ENCODE measurements at regions not wholly inside any gene's neighbourhood (a gene's known extent, or its start where the extent isn't known, plus 50 kb on each side); places are given as distances from the start of the nearest gene placed in this dataset.

DNA sequence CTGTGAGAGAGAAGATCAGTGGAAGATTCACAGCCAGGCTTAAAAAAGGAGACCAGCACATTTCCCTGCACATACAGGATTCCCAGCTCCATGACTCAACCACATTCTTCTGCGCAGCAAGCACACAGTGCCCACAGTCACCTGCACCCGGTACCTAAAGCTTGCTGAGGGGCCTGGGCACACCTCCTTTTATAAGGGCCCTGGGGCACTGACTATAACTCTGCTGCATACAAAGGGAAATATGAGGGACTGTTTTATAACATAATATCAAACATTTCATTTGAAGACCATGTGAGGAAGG is 322.9 kb downstream of the DAD1 start:
- TF ChIP-seq, protein P1, sequence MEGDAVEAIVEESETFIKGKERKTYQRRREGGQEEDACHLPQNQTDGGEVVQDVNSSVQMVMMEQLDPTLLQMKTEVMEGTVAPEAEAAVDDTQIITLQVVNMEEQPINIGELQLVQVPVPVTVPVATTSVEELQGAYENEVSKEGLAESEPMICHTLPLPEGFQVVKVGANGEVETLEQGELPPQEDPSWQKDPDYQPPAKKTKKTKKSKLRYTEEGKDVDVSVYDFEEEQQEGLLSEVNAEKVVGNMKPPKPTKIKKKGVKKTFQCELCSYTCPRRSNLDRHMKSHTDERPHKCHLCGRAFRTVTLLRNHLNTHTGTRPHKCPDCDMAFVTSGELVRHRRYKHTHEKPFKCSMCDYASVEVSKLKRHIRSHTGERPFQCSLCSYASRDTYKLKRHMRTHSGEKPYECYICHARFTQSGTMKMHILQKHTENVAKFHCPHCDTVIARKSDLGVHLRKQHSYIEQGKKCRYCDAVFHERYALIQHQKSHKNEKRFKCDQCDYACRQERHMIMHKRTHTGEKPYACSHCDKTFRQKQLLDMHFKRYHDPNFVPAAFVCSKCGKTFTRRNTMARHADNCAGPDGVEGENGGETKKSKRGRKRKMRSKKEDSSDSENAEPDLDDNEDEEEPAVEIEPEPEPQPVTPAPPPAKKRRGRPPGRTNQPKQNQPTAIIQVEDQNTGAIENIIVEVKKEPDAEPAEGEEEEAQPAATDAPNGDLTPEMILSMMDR (IDR thresholded peaks at IDR 0.05) = no peak
- TF ChIP-seq POLR2A (IDR thresholded peaks at IDR 0.05) = no peak
